ENCODE measurements at regions not wholly inside any gene's neighbourhood (a gene's known extent, or its start where the extent isn't known, plus 50 kb on each side); places are given as distances from the start of the nearest gene placed in this dataset.

DNA sequence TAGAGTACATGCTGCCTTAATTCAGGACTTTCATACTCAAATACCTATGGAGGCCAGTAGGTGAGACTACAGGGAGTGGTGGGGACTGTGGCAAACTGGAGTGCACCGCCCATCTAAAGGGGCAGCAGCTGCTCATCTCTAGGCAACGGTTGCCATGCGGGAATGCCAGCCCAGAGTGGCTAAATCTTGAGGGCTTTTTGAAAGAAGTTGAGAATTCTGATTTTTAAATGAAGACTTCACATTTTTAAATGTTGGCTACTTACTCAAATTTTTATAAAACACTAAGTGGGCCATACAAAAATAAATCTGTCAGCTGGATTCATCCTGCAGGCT lies 90.8 kb upstream of the PRR23E start:
- no peaks in the 10 kb centered on the region for H3K9me3 Mint-ChIP-seq (ENCODE audit: low read depth)
- H3K4me3 Mint-ChIP-seq (ENCODE audit: low read depth): no peak overlapping the region
- H3K4me1 Mint-ChIP-seq (ENCODE audit: low read depth): no peaks in the 10 kb centered on the region
- peaks cover 12% of the 10 kb centered on the region for H3K27me3 Mint-ChIP-seq
- DNase-seq (ENCODE audit: low spot score, unreplicated experiment): no peak
- H3K27ac Mint-ChIP-seq: no peak overlapping the region
- TF ChIP-seq CTCF (IDR thresholded peaks at IDR 0.05; ENCODE audit: unreplicated experiment): no peak
- H3K36me3 Mint-ChIP-seq (ENCODE audit: insufficient read depth): no peaks in the 10 kb centered on the region

DNA sequence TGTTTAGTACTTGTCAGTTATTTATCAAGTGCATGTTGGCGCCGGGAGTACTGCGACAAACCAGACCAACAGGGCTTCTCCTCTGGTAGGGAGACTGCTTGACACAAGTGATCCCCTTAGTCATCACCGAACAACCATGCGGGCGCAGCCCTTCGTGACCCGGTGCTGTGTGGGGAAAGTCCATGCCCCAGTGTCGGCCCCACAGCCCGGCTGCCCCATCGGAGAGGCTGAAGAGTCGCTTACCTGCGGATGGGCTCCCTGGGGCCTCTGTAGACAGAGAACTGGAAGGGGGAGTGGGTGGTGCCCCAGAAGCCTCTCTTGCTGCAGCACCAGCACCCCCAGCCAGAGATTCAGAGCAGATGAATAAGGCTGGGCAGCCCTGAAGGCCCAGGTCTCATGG lies 90.3 kb upstream of the PRR23E start:
- H3K9me3 Mint-ChIP-seq (ENCODE audit: low read depth): no peaks in the 10 kb centered on the region
- no peaks in the 10 kb centered on the region for H3K4me1 Mint-ChIP-seq (ENCODE audit: low read depth)
- no peak for DNase-seq (ENCODE audit: low spot score, unreplicated experiment)
- no peaks in the 10 kb centered on the region for H3K36me3 Mint-ChIP-seq (ENCODE audit: insufficient read depth)
- no peak overlapping the region for H3K27ac Mint-ChIP-seq
- H3K4me3 Mint-ChIP-seq (ENCODE audit: low read depth): no peak overlapping the region
- no peak for TF ChIP-seq CTCF (IDR thresholded peaks at IDR 0.05; ENCODE audit: unreplicated experiment)
- H3K27me3 Mint-ChIP-seq: peaks cover 12% of the 10 kb centered on the region

DNA sequence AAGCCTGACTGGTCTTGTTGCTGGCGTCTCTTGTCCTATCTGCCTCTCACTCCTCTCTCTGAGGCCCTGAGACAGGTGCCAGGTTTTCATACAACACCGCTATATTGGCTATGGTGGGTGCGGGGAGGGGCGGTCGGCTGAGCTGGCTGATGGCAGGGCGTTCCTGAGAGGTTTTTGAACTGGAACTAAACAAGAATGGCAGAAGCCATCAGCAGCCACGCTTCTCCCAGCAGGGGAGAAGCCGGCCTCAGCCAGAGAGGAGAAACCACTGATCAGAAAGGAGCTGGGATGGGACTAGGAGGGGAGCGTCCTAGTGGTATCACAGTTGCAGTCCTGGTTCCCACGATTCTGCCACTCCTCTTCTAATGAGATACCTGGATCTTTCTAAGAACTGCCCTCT lies 89.9 kb upstream of the PRR23E start:
- DNase-seq (ENCODE audit: low spot score, unreplicated experiment): no peak
- Mint-ChIP-seq H3K27me3 (peaks cover 12% of the 10 kb centered on the region), H3K36me3 (ENCODE audit: insufficient read depth) (no peaks in the 10 kb centered on the region), H3K27ac (no peak overlapping the region), H3K4me3 (ENCODE audit: low read depth) (no peak overlapping the region), H3K9me3 (ENCODE audit: low read depth) (no peaks in the 10 kb centered on the region), H3K4me1 (ENCODE audit: low read depth) (no peaks in the 10 kb centered on the region)
- TF ChIP-seq CTCF (IDR thresholded peaks at IDR 0.05; ENCODE audit: unreplicated experiment): no peak

- no peak overlapping the region for H3K27ac Mint-ChIP-seq
Observed at GRCh38 chr3:127104586-127104985, 88.3 kb upstream of the PRR23E start.

GRCh38 chr3:127105587-127105986 lies 87.3 kb upstream of the PRR23E start:
- peak; percentile 8 for TF ChIP-seq CTCF (IDR thresholded peaks at IDR 0.05; ENCODE audit: unreplicated experiment)
- DNase-seq (ENCODE audit: low spot score, unreplicated experiment): no peak
- Mint-ChIP-seq H3K9me3 (ENCODE audit: low read depth) (no peaks in the 10 kb centered on the region), H3K27ac (no peak overlapping the region), H3K36me3 (ENCODE audit: insufficient read depth) (no peaks in the 10 kb centered on the region), H3K27me3 (peaks cover 17% of the 10 kb centered on the region), H3K4me1 (ENCODE audit: low read depth) (no peaks in the 10 kb centered on the region), H3K4me3 (ENCODE audit: low read depth) (no peak overlapping the region)

More at GRCh38 chr3:127104586-127104985, 88.3 kb upstream of the PRR23E start:
- Mint-ChIP-seq H3K27me3 (peaks cover 12% of the 10 kb centered on the region), H3K36me3 (ENCODE audit: insufficient read depth) (no peaks in the 10 kb centered on the region), H3K4me3 (ENCODE audit: low read depth) (no peak overlapping the region), H3K9me3 (ENCODE audit: low read depth) (no peaks in the 10 kb centered on the region), H3K4me1 (ENCODE audit: low read depth) (no peaks in the 10 kb centered on the region)
- no peak for TF ChIP-seq CTCF (IDR thresholded peaks at IDR 0.05; ENCODE audit: unreplicated experiment)
- DNase-seq (ENCODE audit: low spot score, unreplicated experiment): no peak

Measured in progenitor cell of endocrine pancreas (in vitro differentiated cells).